ENCODE measurements at regions not wholly inside any gene's neighbourhood (a gene's known extent, or its start where the extent isn't known, plus 50 kb on each side); places are given as distances from the start of the nearest gene placed in this dataset.

GRCh38 chr21:24716281-24716918 lies 890.9 kb downstream of the MRPL39 start:
- H4K8ac ChIP-seq (ENCODE audit: low read depth in 2 of 2, low read length in 2 of 2): no peak overlapping the region
- POLR2A ChIA-PET (ENCODE audit: unreplicated experiment): no interaction called here
- no peak for ATAC-seq (ENCODE audit: low read depth)
- no peaks in the 10 kb centered on the region for H3K9me1 ChIP-seq (ENCODE audit: insufficient read depth, low read length)
- no peak overlapping the region for H2BK15ac ChIP-seq (ENCODE audit: low read depth, low read length)
- H4K5ac ChIP-seq (ENCODE audit: low read depth, low read length): no peak overlapping the region
- TF ChIP-seq MAFK (IDR thresholded peaks at IDR 0.05; ENCODE audit: low read depth, low read length): peak; percentile 95
- no peak for TF ChIP-seq CEBPB (IDR thresholded peaks at IDR 0.05; ENCODE audit: low read depth, low read length)
- no peak overlapping the region for H2AK5ac ChIP-seq (ENCODE audit: low read depth, low read length)
- H2BK20ac ChIP-seq (ENCODE audit: low read depth, low read length): no peak overlapping the region
- H2BK120ac ChIP-seq (ENCODE audit: low read depth, low read length): no peak overlapping the region
- no CpG with 5 or more reads among the region's 3 CpGs for WGBS, 2 experiments (ENCODE audit: extremely low coverage in 2 of 2, insufficient read length in 1 of 2)
- no peak overlapping the region for H3K14ac ChIP-seq (replicated peaks; ENCODE audit: low read depth, low read length)
- no peak overlapping the region for H4K91ac ChIP-seq (ENCODE audit: insufficient read depth, low read depth, low read length)
- intact Hi-C loops (cut with micrococcal nuclease): no loop called here
- H3K79me1 ChIP-seq (ENCODE audit: low read depth in 1 of 2, low read length in 2 of 2): no peaks in the 10 kb centered on the region
- CTCF ChIA-PET: no interaction called here
- no peaks in the 10 kb centered on the region for H4K20me1 ChIP-seq (ENCODE audit: insufficient read depth, low read length)
- no peak overlapping the region for H3K4me3 ChIP-seq (ENCODE audit: insufficient read depth, low read depth, low read length)
- H3K23ac ChIP-seq (ENCODE audit: low read depth, low read length): no peak overlapping the region
- dilution Hi-C loops (cut with HindIII; ENCODE audit: low sequenced_read_pairs, unreplicated experiment): no loop called here
- H3K9me3 ChIP-seq (ENCODE audit: control insufficient read depth, insufficient read depth, low read length): peaks cover 2% of the 10 kb centered on the region; the same call in 1 of the 2 replicates
- no peaks in the 10 kb centered on the region for H3K36me3 ChIP-seq (ENCODE audit: control insufficient read depth, insufficient read depth, low read length)
- H3K4ac ChIP-seq (ENCODE audit: low read depth, low read length): no peak overlapping the region
- no TSS peak for BruUV-seq (replicated peaks)
- no peak for DNase-seq
- H3K27me3 ChIP-seq (ENCODE audit: control insufficient read depth, insufficient read depth, low read length): no peaks in the 10 kb centered on the region
- H3K56ac ChIP-seq (ENCODE audit: extremely low read depth, insufficient read depth, low read length): no peak overlapping the region
- no peak overlapping the region for H3K18ac ChIP-seq (ENCODE audit: low read depth, low read length)
- no peak overlapping the region for H3K4me2 ChIP-seq (ENCODE audit: low read depth, low read length)
- H3K27ac ChIP-seq (ENCODE audit: insufficient read depth, low read length): no peak overlapping the region
- H3K9ac ChIP-seq (ENCODE audit: low read depth, low read length): no peak overlapping the region
- no peaks in the 10 kb centered on the region for H3K4me1 ChIP-seq (ENCODE audit: control insufficient read depth, insufficient read depth, low read length)
- H2AK9ac ChIP-seq (replicated peaks; ENCODE audit: low read depth, low read length, poor library complexity): no peak overlapping the region
- H2BK5ac ChIP-seq (ENCODE audit: low read depth, low read length, poor library complexity, severe bottlenecking): no peak overlapping the region
- in situ Hi-C loops (cut with MboI; ENCODE audit: low sequenced_read_pairs): no loop called here
- no peak overlapping the region for H2AFZ ChIP-seq (replicated peaks; ENCODE audit: low read length, poor library complexity)

Measured in IMR-90 (cell line).